Fibroblast of pulmonary artery (primary cell): ENCODE measurements at regions not wholly inside any gene's neighbourhood (a gene's known extent, or its start where the extent isn't known, plus 50 kb on each side); places are given as distances from the start of the nearest gene placed in this dataset.

ENCODE experiments used
- DNase-seq: peaks from one replicate; pipeline ENCODE4 v3.0.0-alpha.2; 2010; ENCODE audit warnings: low read depth
- H3K4me3 ChIP-seq: replicated peaks from 2 replicates; pipeline ENCODE4 v1.5.1; 2011; ENCODE audit warnings: low read depth, mild to moderate bottlenecking, control low read depth, low read length, moderate library complexity
- TF ChIP-seq, protein P1 (sequence below): IDR thresholded peaks from 2 replicates; pipeline ENCODE4 v1.5.1; 2011; ENCODE audit warnings: mild to moderate bottlenecking, control low read depth, low read length, inconsistent platforms; ENCODE audit errors: missing control alignments

DNA sequence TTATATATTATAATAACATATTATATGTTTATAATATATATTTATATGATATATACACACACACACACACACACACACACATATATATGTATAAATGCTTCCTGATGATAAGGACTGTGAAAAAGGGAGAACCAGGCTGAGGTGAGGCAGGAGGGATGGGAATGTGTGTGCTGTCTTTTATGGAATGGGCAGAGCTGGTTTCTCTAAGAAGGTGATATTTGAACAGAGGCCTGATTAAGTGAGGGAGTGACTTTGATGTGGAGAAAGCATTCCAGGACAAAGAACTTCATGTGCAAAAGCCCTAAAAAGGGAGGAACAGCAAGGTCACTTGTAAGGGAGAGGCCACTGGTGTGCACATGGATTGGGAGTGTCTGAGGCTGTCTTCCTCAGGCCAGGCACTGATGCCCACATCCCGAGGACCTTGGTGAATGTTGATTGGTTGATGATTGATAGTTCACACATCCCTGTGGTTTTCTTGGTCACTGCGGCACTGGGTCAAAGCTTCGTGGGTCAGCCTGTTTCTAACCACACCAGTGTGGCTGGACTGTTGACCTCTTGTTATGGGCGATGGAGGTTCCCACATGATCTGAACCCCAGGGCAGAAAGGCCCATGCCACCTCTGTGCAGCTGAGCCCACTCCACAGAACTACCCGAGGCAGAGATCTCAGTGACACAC lies 196.9 kb downstream of the MYCN start:
- TF ChIP-seq, protein P1, sequence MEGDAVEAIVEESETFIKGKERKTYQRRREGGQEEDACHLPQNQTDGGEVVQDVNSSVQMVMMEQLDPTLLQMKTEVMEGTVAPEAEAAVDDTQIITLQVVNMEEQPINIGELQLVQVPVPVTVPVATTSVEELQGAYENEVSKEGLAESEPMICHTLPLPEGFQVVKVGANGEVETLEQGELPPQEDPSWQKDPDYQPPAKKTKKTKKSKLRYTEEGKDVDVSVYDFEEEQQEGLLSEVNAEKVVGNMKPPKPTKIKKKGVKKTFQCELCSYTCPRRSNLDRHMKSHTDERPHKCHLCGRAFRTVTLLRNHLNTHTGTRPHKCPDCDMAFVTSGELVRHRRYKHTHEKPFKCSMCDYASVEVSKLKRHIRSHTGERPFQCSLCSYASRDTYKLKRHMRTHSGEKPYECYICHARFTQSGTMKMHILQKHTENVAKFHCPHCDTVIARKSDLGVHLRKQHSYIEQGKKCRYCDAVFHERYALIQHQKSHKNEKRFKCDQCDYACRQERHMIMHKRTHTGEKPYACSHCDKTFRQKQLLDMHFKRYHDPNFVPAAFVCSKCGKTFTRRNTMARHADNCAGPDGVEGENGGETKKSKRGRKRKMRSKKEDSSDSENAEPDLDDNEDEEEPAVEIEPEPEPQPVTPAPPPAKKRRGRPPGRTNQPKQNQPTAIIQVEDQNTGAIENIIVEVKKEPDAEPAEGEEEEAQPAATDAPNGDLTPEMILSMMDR = no peak
- no peak for DNase-seq
- no peak overlapping the region for H3K4me3 ChIP-seq

DNA sequence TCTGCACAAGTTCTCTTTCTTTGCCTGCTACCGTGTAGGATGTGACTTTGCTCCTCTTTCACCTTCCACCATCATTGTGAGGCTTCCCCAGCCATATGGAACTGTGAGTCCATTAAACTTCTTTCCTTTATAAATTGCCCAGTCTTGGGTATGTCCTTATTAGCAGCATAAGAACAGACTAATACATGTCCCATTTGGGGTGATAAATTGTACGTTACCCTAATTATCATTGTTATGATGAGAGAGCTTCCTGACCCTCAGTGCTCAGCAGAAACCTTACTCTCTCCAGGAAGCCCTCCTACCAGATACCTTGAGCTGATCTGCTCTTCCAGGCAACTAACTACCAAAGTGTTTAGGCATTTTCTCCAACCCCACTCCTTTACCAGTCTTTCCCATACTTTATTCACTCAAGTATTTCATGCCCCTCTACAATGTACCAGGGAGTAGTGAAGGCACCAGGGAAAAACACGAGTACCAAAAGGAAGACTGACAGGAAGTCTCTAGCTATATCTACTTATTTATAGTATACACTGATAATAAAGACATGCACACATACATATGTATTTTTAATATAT lies 196.2 kb downstream of the MYCN start:
- H3K4me3 ChIP-seq = no peak overlapping the region
- TF ChIP-seq, protein P1 = no peak
- no peak for DNase-seq

DNA sequence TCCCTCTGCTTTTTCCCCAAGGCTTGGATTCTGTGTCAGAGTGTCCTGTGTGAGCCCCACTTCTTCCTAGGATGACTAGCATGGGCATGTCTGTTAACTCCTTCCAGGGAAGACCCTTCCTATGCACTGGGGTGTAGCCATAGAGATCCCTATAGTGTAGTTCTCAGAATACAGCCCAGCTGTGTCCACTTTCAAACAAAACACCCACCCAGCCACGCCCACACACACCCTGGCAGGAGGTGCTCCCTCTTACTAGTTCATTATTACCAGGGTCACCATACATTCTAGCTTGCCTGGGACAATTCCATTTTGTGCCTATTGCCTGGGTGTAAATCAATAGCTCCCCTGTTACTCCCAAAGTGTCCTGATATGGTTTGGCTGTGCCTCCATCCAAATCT lies 195.6 kb downstream of the MYCN start:
- no peak for DNase-seq
- TF ChIP-seq, protein P1 = no peak
- H3K4me3 ChIP-seq = no peak overlapping the region

DNA sequence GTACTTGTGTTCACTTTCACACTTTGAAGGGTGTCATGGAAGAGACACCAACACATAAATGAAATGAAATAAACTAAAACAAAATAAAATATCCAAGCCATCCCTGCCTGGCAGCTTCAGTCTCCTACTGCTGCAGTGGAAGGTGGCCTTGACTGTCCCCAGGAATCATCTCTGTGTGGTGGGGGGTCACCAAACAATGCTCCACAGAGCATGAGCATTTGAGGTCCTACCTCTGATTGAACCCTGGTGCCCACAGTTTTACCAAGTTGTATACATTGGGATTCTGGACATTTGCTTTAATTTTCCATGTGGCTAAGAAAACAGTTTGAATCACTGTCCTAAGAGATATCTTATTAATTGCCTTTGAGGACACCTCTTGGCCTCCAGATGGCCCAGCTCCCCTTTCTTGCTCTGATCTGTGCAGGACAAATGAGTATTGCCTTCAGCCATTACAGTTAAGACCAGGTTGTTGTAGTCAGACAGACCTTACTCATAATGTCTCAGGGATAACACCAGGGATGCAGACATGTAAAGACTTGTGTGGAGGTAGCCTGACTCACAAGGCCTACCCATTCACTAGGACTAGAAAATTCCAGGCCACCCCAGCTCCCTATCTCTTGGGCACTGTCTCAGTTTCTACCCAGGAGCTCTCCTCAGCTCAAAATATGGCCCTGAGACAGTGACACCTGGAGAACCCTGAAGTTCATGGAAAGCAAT lies 195.0 kb downstream of the MYCN start:
- TF ChIP-seq, protein P1 = no peak
- DNase-seq = no peak
- no peak overlapping the region for H3K4me3 ChIP-seq

DNA sequence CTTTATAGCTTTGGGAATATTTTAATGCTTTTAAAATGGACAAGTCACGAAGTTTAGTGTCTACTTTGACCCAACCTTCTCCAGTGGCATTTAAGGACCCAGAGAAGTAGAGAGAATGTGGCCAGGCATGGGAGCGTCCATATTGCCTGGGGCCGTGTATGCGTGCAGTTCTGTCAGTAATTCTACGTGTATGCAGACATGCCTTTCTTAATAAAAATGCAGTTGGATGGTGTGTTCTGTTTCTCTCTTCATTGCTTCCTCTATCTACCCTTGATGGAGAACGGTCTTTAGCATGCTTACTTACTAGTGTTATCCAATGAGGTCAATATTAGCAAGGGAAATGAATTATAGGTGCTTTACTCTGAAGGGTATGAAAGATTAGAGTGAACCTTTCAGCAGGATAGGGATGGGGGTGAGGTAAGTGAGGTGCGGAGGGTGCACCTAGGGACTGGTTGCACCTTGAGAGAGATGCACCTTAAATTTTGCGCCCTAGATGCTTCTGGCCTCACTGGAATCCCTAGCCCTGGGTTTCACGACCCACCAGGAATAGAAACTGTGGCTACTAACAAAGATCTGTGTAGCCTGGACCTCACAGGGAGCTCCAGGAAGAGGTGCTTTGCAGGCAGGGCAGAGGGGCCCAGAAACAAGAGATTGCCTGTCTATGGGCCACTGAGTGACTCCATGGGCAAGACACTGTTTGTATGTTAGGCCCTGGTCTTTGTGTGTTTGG lies 194.3 kb downstream of the MYCN start:
- no peak for DNase-seq
- TF ChIP-seq, protein P1 = no peak
- no peak overlapping the region for H3K4me3 ChIP-seq

DNA sequence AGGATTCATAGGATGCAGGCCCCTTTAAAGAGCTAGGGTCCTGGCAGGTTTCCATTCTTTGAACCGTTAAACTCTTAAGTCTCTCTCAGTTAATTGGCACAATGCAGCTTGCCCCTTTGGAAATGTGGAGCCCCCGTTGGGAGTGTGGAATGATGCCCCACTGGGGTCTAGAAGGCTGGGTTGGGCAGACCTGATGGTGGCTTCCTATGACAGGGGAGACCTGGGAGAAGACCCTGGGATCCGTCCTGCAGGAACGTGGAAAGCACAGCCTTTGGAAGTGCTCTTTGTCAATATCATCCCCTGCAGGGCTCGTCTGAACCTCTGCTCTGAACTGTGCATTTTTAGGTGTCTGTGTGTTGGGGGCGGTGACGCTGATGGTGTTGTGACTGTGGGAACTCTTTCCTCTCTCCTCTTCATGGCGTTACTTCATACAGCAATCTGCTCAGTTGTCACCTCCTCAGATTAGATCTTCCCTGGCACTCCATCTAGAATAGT lies 190.6 kb downstream of the MYCN start:
- TF ChIP-seq, protein P1 = no peak
- DNase-seq = no peak
- H3K4me3 ChIP-seq = no peak overlapping the region
